Liver (tissue), 8 donors: ENCODE measurements at regions not wholly inside any gene's neighbourhood (a gene's known extent, or its start where the extent isn't known, plus 50 kb on each side); places are given as distances from the start of the nearest gene placed in this dataset.

ENCODE experiments used
- DNase-seq: peaks from one replicate; pipeline ENCODE4 v3.0.0-alpha.2; 2017; ENCODE audit warnings: low spot score
- H3K27ac ChIP-seq, 2 donors: one replicate each; pipeline ENCODE4 v1.7.0; 2013; ENCODE audit warnings: inconsistent platforms in 2 of 2, low read length in 2 of 2, control low read depth in 1 of 2, low read depth in 1 of 2, mild to moderate bottlenecking in 1 of 2
- H3K27me3 ChIP-seq, 4 donors: one replicate each; pipeline versions ENCODE4 v1.6.1 to v1.7.0; 2013; ENCODE audit warnings: low read length in 3 of 4, inconsistent platforms in 1 of 4, mild to moderate bottlenecking in 1 of 4, moderate library complexity in 1 of 4; ENCODE audit not compliant: control insufficient read depth in 4 of 4, insufficient read depth in 4 of 4
- H3K36me3 ChIP-seq, 4 donors: one replicate each; pipeline versions ENCODE4 v1.6.1 to v1.7.0; 2013; ENCODE audit warnings: low read length in 3 of 4, mild to moderate bottlenecking in 3 of 4, low read depth in 1 of 4, moderate library complexity in 1 of 4; ENCODE audit not compliant: control insufficient read depth in 4 of 4, insufficient read depth in 3 of 4
- H3K4me1 ChIP-seq, 4 donors: one replicate each; pipeline versions ENCODE4 v1.6.1 to v1.7.0; 2013; ENCODE audit warnings: low read length in 3 of 4, mild to moderate bottlenecking in 3 of 4, moderate library complexity in 1 of 4; ENCODE audit not compliant: control insufficient read depth in 4 of 4, insufficient read depth in 4 of 4
- H3K4me3 ChIP-seq, 3 donors: one replicate each; pipeline versions ENCODE4 v1.6.1 to v1.7.0; 2013; ENCODE audit warnings: low read length in 3 of 3, control low read depth in 1 of 3, low read depth in 1 of 3, mild to moderate bottlenecking in 1 of 3
- H3K9ac ChIP-seq, 2 donors: one replicate each; pipeline ENCODE4 v1.7.0; 2013; ENCODE audit warnings: low read length in 2 of 2, mild to moderate bottlenecking in 2 of 2, moderate library complexity in 2 of 2, control low read depth in 1 of 2, low read depth in 1 of 2
- H3K9me3 ChIP-seq, 4 donors: one replicate each; pipeline versions ENCODE4 v1.6.1 to v1.7.0; 2013; ENCODE audit warnings: low read length in 3 of 4; ENCODE audit not compliant: control insufficient read depth in 4 of 4
- EGR1 ChIP-seq, 2 donors: IDR thresholded peaks; 2 replicates each; pipeline ENCODE4 v1.6.1; 2016 to 2018; ENCODE audit warnings: antibody characterized with exemption in 2 of 2, low read depth in 2 of 2
- FOXA2 ChIP-seq: IDR thresholded peaks from 2 replicates; pipeline ENCODE4 v1.6.1; 2016; ENCODE audit warnings: antibody characterized with exemption
- HNF4A ChIP-seq, 2 donors: conservative IDR thresholded peaks; 2 replicates each; pipeline ENCODE4 v1.6.1; 2016; ENCODE audit warnings: antibody characterized with exemption in 2 of 2, mild to moderate bottlenecking in 2 of 2
- HNF4G ChIP-seq: IDR thresholded peaks from 2 replicates; pipeline ENCODE4 v1.6.1; 2016; ENCODE audit warnings: antibody characterized with exemption
- NR2F2 ChIP-seq: IDR thresholded peaks from 2 replicates; pipeline ENCODE4 v1.6.1; 2016; ENCODE audit warnings: antibody characterized with exemption
- RAD21 ChIP-seq, 2 donors: IDR thresholded peaks; 2 replicates each; pipeline ENCODE4 v1.6.1; 2016; ENCODE audit warnings: antibody characterized with exemption in 2 of 2, mild to moderate bottlenecking in 2 of 2
- REST ChIP-seq: IDR thresholded peaks from 2 replicates; pipeline ENCODE4 v1.6.1; 2016; ENCODE audit warnings: antibody characterized with exemption, mild to moderate bottlenecking
- SP1 ChIP-seq: IDR thresholded peaks from 2 replicates; pipeline ENCODE4 v1.6.1; 2018; ENCODE audit warnings: antibody characterized with exemption, mild to moderate bottlenecking
- TAF1 ChIP-seq: conservative IDR thresholded peaks from 2 replicates; pipeline ENCODE4 v1.6.1; 2016; ENCODE audit warnings: antibody characterized with exemption, mild to moderate bottlenecking
- WGBS: extraction: QIAGEN DNeasy Blood & Tissue Kit; methylation state at CpG from one replicate; pipeline ENCODE4 v1.1.7; 2013; 5-methylcytosine and 5-hydroxymethylcytosine counted together
- TF ChIP-seq, protein P1 (sequence below): fragments of 150-350 bp; IDR thresholded peaks from 2 replicates; pipeline ENCODE4 v1.5.1; 2017; ENCODE audit warnings: improper control_type of control experiment, low read depth, low read length; ENCODE audit not compliant: missing input control
- TF ChIP-seq, protein P2 (sequence below): IDR thresholded peaks from 2 replicates; pipeline ENCODE4 v1.6.1; 2016; ENCODE audit warnings: antibody characterized with exemption
- TF ChIP-seq, protein P3 (sequence below): IDR thresholded peaks from 2 replicates; pipeline ENCODE4 v1.6.1; 2016; ENCODE audit warnings: antibody characterized with exemption
- donor health status: healthy.
- donor health status: healthy.
- donor health status: healthy.
- donor health status: healthy.
- donor health status: healthy.

GRCh38 chr16:51419768-51420167 lies 268.7 kb upstream of the SALL1 start:
- no peak overlapping the region for H3K27ac ChIP-seq
- H3K27me3 ChIP-seq = no peaks in the 10 kb centered on the region
- DNase-seq = no peak
- peaks cover 0 to 11% (median 0%) of the 10 kb centered on the region in 4 donors for H3K4me1 ChIP-seq
- TF ChIP-seq, protein P1, sequence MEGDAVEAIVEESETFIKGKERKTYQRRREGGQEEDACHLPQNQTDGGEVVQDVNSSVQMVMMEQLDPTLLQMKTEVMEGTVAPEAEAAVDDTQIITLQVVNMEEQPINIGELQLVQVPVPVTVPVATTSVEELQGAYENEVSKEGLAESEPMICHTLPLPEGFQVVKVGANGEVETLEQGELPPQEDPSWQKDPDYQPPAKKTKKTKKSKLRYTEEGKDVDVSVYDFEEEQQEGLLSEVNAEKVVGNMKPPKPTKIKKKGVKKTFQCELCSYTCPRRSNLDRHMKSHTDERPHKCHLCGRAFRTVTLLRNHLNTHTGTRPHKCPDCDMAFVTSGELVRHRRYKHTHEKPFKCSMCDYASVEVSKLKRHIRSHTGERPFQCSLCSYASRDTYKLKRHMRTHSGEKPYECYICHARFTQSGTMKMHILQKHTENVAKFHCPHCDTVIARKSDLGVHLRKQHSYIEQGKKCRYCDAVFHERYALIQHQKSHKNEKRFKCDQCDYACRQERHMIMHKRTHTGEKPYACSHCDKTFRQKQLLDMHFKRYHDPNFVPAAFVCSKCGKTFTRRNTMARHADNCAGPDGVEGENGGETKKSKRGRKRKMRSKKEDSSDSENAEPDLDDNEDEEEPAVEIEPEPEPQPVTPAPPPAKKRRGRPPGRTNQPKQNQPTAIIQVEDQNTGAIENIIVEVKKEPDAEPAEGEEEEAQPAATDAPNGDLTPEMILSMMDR = no peak
- no peak for TF ChIP-seq FOXA2
- no peak for TF ChIP-seq SP1
- TF ChIP-seq RAD21 (IDR thresholded peaks at IDR 0.05) = no peak
- TF ChIP-seq HNF4A (conservative IDR thresholded peaks at IDR 0.05) = no peak
- no peak for TF ChIP-seq EGR1 (IDR thresholded peaks at IDR 0.05; ENCODE audit: low read depth in 2 of 2)
- TF ChIP-seq HNF4G = no peak
- no peak for TF ChIP-seq REST
- TF ChIP-seq, protein P2, sequence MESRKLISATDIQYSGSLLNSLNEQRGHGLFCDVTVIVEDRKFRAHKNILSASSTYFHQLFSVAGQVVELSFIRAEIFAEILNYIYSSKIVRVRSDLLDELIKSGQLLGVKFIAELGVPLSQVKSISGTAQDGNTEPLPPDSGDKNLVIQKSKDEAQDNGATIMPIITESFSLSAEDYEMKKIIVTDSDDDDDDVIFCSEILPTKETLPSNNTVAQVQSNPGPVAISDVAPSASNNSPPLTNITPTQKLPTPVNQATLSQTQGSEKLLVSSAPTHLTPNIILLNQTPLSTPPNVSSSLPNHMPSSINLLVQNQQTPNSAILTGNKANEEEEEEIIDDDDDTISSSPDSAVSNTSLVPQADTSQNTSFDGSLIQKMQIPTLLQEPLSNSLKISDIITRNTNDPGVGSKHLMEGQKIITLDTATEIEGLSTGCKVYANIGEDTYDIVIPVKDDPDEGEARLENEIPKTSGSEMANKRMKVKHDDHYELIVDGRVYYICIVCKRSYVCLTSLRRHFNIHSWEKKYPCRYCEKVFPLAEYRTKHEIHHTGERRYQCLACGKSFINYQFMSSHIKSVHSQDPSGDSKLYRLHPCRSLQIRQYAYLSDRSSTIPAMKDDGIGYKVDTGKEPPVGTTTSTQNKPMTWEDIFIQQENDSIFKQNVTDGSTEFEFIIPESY = no peak
- TF ChIP-seq, protein P3, sequence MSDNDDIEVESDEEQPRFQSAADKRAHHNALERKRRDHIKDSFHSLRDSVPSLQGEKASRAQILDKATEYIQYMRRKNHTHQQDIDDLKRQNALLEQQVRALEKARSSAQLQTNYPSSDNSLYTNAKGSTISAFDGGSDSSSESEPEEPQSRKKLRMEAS = no peak
- H3K9ac ChIP-seq = no peak overlapping the region
- 80% methylated on average over 2 of the region's 2 CpGs for WGBS
- no peaks in the 10 kb centered on the region for H3K9me3 ChIP-seq
- H3K4me3 ChIP-seq = no peak overlapping the region
- H3K36me3 ChIP-seq = no peaks in the 10 kb centered on the region

GRCh38 chr16:51418258-51418657 lies 267.2 kb upstream of the SALL1 start:
- Histone ChIP-seq H3K9ac (no peak overlapping the region), H3K9me3 (no peaks in the 10 kb centered on the region), H3K27me3 (no peaks in the 10 kb centered on the region), H3K4me1 (peaks cover 0 to 11% (median 0%) of the 10 kb centered on the region in 4 donors), H3K27ac (no peak overlapping the region), H3K36me3 (no peaks in the 10 kb centered on the region), H3K4me3 (no peak overlapping the region)
- WGBS = 81% methylated on average over 6 of the region's 6 CpGs
- no peak for DNase-seq
- no peak for TF ChIP-seq SP1
- TF ChIP-seq, protein P2 = no peak
- TF ChIP-seq TAF1 = no peak
- TF ChIP-seq NR2F2 = no peak
